Kidney capillary endothelial cell (primary cell): ENCODE measurements at regions not wholly inside any gene's neighbourhood (a gene's known extent, or its start where the extent isn't known, plus 50 kb on each side); places are given as distances from the start of the nearest gene placed in this dataset.
A peak's percentile ranks its signal among the peaks of the same experiment; 100 is the strongest.

ENCODE experiments used
- DNase-seq: peaks from one replicate; pipeline ENCODE4 v3.0.0-alpha.2; 2018; ENCODE audit warnings: low spot score

- DNase-seq = no peak
These were observed 133.4 kb upstream of the AGAP1 start for GRCh38 chr2:235360446-235360845.

- DNase-seq = no peak
These were observed 128.1 kb upstream of the AGAP1 start for GRCh38 chr2:235365743-235366142.

GRCh38 chr2:235366390-235366789, 127.5 kb upstream of the AGAP1 start:
- DNase-seq = no peak

GRCh38 chr2:235366807-235367206, 127.0 kb upstream of the AGAP1 start:
- DNase-seq = no peak

- no peak for DNase-seq
These were observed 122.8 kb upstream of the AGAP1 start for GRCh38 chr2:235371018-235371417.

GRCh38 chr2:235373171-235373570, 120.7 kb upstream of the AGAP1 start:
- DNase-seq = no peak

- DNase-seq = no peak
These were observed 116.7 kb upstream of the AGAP1 start for GRCh38 chr2:235377176-235377575.

GRCh38 chr2:235378246-235378645, 115.6 kb upstream of the AGAP1 start:
- peak; percentile 19 for DNase-seq

- no peak for DNase-seq
These were observed 114.9 kb upstream of the AGAP1 start for GRCh38 chr2:235378944-235379343.

- DNase-seq = no peak
These were observed 112.5 kb upstream of the AGAP1 start for GRCh38 chr2:235381261-235381912.

- no peak for DNase-seq
These were observed 111.7 kb upstream of the AGAP1 start for GRCh38 chr2:235382179-235382578.

GRCh38 chr2:235382601-235383000, 111.2 kb upstream of the AGAP1 start:
- no peak for DNase-seq

- no peak for DNase-seq
These were observed 110.5 kb upstream of the AGAP1 start for GRCh38 chr2:235383272-235383843.

- DNase-seq = no peak
These were observed 109.2 kb upstream of the AGAP1 start for GRCh38 chr2:235384624-235385023.

- no peak for DNase-seq
These were observed 104.2 kb upstream of the AGAP1 start for GRCh38 chr2:235389626-235390025.

- DNase-seq = no peak
These were observed 103.6 kb upstream of the AGAP1 start for GRCh38 chr2:235390108-235390815.

- DNase-seq = no peak
These were observed 103.0 kb upstream of the AGAP1 start for GRCh38 chr2:235390816-235391194.

- DNase-seq = no peak
These were observed 101.8 kb upstream of the AGAP1 start for GRCh38 chr2:235391921-235392615.

- peak; percentile 58 for DNase-seq
These were observed 99.5 kb upstream of the AGAP1 start for GRCh38 chr2:235394278-235394828.

GRCh38 chr2:235396071-235396846, 97.6 kb upstream of the AGAP1 start:
- DNase-seq = no peak

- no peak for DNase-seq
These were observed 95.5 kb upstream of the AGAP1 start for GRCh38 chr2:235398321-235398720.

- DNase-seq = no peak
These were observed 93.9 kb upstream of the AGAP1 start for GRCh38 chr2:235399895-235400294.
